GM18909 (cell line): ENCODE measurements at regions not wholly inside any gene's neighbourhood (a gene's known extent, or its start where the extent isn't known, plus 50 kb on each side); places are given as distances from the start of the nearest gene placed in this dataset.

ENCODE experiments used
- ATAC-seq: cut with Tn5 transposase; IDR thresholded peaks from one replicate; pipeline ENCODE4 v1.9.1; 2021; ENCODE audit warnings: mild to moderate bottlenecking; ENCODE audit not compliant: unreplicated experiment, poor library complexity

DNA sequence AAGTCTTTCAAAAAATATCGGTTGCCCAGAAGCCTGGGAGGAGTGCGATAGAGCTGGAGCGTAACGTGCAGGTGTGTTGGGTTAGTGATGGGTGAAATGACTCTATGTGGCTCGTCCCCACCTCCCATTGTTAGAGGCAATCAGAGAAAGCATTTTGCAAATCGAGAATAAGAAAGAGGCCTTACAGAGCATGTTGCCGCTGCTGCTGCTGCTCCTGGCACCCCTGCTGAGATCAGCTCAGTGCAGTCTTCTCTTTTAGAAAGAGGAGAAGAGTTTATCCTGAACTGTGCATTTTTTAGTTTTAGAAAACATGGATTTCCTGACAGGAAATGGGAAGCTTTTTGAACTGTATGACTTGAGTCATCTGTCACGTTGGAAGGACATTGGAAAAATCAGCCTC, 774.5 kb upstream of the RBFOX1 start:
- no peak for ATAC-seq

DNA sequence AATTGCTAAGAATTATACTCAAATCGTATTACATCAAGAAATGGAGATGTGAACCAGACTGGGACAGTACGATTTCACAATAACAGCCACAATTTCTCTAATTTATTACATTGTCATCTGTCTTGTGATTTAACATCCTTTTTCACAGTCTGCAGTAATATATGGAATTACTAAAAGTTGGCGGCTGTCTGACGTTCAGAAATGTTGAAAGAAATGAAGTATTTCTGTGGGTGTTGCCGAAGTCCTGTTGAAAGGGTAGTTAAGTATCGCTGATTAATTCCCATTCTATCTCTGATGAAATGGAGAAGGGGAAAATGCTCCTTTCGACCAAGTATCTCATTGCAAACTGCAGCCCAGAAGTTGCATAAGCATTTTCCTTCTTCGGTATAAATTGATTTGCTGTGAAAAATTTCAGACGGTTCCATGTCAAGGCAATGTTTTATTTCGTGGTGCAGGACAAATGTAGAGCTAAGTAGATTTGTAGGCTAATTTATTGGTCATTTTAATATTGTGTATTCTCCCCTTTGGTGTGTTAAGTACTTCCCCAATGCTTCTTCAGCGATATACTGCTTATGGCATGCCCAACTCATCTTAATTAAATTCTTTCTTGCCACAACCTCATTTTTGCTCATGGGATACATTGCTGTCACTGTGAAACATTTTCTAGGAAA, 775.2 kb upstream of the RBFOX1 start:
- ATAC-seq: no peak

DNA sequence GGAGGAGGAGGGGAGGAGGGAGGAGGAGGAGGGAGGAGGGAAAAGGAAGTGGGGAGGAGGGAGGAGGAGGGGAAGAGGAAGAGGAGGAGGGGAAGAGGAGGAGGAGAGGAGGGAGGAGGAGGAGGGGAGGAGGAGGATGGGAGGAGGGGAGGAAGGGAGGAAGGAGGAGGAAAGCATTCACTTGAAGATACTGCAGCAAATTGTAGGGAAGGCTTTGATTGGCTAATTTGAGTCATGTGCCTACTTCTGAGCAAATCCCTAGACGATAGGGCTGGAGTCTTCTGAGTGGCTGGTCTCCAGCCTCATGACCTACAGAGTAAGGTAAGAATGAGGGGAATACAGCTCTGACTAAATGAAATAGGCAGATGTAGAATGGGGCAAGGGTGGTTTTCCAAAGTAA, 783.2 kb upstream of the RBFOX1 start:
- no peak for ATAC-seq

DNA sequence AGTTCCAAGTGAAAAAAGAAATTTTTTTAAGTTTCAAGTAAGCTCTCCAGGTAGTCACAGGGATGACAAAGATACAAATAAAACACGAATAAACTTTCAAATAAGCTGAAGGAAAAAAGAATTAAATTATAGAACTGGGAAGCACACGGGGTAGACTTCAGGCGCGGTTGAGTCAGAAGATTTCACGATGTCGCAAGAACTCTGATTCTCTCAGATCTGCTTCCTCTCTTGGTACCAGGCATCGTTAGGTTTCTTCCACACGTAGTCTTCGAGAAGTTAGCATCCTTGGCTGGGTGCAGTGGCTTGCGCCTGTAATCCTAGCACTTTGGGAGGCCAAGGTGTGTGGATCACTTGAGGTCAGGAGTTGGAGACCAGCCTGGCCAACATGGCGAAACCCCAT, 784.1 kb upstream of the RBFOX1 start:
- no peak for ATAC-seq

DNA sequence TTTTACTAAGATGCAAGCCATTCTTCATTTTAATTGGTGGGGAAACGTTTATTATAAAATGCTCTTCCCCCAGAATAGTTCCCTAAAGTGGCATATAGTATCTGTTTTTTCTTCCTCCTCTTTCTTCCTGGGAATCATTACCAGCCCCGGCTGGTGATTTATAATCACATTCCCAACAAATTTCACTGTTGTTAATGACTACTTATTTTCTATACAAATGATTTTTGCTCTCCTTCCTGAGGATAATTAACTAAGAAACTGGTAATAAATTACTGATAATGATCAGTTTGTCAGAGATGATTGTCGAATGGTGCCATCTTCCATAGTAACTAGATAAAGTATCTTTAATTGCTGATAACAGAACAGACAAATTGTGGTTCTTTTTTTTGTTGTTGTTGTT, 785.5 kb upstream of the RBFOX1 start:
- ATAC-seq: no peak

DNA sequence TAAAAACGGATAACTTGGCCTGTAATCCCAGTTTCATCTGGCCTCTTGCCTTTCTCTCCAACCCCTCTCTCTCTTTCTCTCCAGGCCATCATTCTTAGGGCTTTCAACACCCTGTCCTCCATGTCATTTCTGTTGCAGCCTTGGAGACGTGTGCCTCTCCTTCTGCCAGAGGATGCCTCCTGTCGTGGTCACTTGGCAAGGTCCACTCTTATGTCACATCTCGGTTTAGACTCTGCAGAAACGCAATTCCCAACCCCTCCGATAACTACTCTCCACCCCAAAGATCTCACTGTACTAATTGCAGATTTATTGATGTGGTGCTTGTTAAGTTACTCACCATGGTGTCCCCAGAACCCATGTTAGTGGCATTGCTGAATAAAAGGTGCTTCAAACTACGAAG, 787.3 kb upstream of the RBFOX1 start:
- no peak for ATAC-seq

DNA sequence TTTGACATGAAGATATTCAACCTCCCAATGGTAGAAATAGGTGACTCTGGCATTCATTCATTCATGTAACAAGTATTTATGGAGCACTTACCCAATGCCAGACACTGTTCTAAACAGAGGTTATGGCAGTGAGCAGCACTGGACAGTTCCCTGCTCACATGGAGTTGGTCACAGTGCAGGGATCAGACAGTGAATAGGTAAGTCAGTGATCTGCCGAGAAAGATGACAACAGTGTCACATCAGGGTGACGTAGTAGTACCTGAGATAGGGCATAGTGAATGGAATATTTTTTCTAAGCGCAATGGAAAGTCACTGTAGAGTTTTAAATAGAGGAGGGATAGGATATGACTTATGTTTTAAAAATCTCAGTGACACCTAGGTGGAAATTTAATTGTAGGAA, 791.4 kb upstream of the RBFOX1 start:
- no peak for ATAC-seq

DNA sequence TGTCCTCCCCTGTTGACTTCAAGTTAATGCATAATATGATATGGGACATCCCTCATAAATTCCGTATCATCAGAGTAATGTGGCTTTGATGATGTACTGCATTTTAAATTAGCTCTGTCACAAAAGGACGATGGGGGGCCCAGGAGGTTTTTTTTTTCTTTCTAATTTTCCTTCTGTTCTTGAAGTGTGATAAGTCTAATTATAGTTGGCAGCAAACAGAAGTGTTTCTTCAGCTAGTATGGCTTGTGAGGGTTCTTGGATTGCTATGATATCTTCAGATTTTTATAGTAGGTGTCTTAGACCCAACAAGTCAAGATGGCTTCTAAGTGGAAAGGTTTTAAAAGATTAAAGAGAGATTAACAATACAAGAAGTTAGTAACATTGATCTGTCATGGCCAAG, 796.2 kb upstream of the RBFOX1 start:
- ATAC-seq: no peak

DNA sequence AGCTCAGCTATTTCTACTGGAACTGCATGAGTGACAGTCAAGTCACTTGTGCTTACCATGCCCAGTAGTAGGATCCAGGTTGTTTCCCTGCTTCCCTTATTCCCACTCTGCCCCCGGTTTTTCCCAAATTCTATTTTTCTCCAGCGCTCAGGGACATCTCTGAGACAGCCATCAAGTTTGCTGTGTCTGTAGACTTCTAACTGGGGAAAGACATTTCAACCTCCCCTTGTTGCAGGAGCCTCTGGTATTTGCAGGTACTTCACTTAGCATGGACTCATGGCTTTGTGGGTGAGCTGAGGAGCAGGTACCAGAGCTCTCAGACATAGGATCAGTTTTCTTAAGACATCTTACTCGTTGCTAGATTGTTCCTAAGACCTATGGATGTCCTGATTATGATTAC, 801.6 kb upstream of the RBFOX1 start:
- no peak for ATAC-seq

DNA sequence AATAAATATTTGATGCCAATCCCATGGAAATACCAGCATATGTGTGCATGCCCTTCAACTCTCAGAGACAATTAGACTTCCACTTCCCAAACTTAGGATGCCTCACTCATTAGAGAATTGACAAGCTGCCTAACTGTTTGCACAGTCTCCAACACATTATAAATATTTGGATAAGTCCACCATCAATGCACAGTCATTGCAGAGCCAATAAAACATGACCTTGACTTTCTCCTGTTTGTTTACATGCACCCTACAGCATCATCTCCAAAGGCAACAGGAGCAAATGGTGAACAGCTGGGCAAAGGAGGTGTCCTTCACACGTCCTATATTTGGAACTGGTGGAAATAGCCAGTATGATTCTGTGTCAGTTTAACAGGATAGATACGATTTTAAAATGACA, 804.4 kb upstream of the RBFOX1 start:
- no peak for ATAC-seq

DNA sequence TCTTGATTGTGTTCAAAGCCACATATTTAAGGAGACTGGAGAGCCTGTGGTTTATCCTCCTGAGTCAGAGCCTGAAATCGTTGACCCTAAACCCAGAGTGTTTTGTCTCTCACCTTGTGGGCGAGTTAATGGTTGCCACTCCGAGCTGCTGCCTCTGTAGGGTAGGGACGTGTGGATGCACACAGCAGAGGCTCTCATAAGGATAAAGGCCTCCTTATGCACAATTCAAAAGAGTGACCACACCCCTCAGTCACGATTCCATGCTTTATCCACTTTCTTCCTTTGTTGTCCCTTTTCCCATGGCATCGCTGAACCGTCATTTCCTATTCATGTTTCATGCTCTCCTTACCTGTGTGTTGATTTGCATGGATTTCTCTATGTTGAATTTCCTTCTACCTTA, 805.0 kb upstream of the RBFOX1 start:
- no peak for ATAC-seq

DNA sequence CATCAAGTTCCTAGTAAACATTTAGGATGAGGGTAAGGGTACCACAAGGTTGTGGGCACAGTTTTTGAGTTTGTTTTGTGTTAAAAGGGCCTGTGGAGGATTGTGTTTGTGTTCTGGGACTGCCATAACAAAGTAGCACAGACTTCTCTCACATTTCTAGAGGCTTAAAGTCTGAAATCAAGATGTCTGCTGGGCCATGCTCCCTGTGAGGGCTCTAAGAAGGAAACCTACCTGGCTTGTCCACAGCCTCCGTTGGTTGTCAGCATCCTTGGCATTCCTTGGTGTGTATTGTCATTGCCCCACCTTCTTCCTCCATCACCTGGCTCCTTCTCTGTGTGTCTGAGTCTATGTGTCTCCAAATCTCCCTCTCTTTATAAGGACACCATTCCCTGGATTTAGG, 808.1 kb upstream of the RBFOX1 start:
- no peak for ATAC-seq

DNA sequence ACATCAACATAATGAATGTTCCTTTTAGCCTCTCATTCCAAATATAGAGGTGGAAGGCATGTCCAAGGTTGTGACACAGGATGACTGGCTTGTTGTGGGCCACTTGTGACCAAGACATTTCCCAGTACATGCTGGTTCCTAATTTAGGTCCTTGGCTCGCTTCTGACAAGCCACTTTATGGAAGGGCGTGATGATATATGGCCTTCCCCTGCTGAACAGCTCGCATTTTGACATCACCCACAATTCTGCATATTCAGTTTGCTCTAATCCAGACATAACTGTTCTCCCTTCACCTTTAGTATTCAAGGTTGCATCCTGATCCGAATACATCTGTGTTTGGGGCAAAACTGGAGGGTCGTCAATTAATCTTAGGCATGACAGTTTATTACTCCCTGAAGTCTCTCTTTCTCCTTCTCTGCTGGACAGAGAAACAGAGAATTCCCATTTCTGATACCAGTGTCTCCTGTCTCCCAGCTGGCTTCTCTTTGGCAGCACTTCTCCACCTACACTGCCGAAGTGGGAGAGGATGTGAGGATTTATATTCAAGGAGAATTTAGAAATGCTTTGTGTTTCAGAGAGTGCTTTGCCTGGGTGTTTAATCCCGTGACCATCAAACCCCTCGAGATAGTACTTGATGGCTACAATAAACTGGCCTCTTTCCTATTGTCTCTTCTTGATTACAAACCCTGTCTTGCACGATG, 815.5 kb upstream of the RBFOX1 start:
- no peak for ATAC-seq

DNA sequence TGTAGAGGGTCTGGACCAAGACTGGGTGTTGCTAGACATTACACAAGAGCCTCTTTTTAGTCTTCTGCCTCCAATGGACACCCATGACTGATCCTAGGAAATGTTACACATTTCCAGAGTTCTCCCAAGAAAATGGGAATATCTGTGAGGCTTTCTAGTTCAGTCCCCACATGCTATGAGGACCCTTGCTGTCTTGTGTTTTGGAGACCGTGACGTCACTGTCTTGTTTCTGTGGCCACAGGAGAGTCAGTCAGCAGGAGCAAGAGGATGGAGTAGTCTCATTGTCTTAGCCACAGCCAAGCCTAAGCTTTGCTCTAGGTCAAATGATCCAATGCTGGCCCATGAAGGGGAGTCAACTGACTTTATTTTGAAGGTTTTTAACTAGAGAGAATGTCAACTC, 820.1 kb upstream of the RBFOX1 start:
- no peak for ATAC-seq

DNA sequence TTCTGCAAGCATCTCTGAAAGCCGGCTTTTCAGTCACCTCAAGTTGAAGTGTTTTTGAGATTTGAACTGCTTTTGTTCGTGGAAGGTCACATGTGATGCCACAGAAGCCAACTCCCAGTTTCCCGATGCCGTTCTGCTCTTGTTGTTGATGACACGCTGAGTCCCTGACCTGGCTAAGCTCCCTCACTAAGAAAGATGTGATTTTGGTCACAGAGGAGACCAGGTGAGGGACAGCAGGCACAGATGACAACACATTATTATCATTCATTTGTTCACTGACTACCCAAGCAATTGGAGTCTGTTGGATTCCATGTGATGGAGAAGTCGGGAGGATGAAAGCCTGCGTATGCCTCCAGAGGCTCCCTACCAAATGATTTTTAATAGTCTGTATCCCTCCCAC, 822.4 kb upstream of the RBFOX1 start:
- ATAC-seq: no peak

DNA sequence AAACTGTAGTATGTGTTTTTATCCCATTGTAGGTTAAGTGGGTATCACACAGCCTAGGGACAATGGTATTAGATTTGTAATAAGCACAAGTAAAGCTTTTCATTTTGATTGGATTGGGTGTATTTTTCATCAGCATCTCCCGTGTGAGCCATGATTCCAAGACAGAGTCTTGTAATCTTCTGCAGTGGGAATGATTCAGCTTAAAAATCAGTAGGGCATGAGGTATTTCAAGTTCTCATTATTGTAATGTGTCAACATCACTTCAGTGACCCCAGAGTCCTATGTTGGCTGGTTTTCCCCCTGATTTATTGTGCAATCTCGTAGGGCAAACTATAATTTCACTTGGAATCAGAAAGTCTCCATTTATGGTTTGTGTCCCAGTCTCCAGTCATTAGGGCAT, 833.2 kb upstream of the RBFOX1 start:
- no peak for ATAC-seq

DNA sequence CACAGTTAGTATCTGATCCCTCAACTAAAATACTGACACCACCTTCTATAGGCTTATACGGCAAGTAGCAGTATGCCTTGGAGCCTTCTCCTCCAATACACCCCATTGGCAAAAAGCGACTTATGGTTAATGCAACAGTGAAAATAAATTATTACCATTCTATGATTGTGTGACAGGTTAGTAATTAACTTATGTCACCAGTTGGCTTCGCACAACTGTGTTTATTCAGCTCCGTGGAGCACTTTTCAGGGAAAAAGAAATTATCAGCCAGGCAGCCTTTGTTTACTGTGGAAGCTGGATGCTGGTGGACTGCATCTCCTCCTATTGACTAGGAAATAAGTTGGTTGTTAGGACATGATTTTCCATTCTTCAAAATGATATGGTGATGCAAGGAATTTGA, 833.8 kb upstream of the RBFOX1 start:
- no peak for ATAC-seq

DNA sequence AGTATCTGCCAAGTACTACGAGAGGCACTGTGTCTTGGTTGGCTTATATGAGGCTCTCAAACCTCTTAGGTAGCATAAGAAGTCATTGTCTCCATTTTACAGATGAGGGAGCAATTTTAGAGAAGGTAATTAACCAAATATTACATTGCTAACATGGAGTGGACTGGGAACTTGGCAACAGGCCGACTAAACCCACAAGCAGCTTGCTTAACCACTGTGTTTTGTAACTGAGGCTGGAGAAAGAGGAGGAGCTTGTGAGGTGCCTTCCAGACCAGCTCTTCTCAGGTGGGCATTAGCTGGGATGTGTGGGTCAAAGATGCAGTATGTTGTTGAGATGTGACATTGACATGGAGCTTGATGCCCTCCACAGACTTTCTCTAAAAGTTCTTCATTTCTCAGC, 835.6 kb upstream of the RBFOX1 start:
- ATAC-seq: no peak

DNA sequence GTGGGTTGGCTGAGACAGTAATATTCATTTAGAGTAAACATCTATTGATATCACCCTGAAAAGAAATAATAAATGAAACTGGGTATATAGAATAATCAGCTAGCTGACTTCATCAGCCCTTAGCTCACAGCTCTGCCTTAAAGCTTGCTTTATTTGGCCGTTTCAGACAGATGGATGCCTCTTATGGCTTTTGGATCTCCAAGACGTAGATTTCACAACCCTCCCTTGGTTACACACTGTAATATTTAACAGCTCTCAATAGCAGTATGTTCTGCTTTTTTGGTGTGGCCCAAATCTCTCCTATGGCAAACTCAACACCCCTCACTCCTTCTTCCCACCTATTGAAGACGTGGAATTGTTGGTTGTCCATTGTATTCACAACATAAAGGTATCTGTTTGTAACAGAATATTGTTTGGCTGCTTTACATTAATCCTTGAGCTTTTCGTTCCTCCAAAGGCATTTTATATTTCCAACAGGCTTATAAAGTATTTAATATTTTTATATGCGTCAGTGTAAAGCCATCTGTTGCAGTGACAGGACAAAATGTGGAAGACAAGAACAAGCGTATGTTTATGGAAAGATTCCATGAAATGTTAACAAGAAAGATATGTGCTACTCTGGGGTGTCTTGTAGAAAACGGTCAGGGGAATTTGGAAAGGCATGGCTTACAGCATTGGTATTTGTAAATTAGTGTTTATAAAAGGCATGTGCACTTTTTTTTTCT, 837.0 kb upstream of the RBFOX1 start:
- no peak for ATAC-seq

DNA sequence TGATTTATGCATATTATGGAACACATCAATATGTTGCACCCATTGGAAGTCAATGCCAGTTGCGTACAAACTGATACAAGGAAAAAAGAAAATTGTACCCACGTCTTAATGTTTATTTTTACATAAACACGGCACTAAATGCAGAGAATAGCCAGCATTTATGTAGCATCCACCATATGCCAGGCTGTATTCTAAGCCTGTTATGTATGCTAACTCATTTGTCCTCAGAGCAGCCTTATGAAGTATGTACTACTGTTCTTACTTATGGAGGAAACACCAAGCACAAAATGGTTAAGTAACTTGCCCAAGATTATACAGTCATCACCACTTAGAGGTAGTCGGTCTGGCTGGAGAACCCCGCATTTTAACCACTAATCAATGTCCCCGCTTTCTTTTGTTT, 837.9 kb upstream of the RBFOX1 start:
- ATAC-seq: no peak

DNA sequence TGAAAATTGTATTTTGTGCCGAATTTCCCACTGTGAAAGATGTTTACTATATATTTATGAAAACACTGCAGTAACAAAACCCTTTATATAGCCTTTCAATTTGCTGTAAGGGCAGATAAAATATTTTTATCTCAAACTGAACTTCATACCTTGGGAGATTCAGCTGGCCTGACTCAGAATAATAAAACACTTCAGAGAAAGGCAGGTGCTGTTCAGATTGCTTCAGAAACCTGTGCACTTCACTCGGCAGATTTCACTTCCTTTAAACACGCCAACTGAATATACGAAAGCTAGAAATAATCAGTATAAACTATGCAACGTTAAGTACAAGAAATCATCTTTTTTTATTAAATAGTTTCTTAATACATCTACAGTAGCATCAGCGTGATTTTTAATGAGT, 839.1 kb upstream of the RBFOX1 start:
- ATAC-seq: no peak

DNA sequence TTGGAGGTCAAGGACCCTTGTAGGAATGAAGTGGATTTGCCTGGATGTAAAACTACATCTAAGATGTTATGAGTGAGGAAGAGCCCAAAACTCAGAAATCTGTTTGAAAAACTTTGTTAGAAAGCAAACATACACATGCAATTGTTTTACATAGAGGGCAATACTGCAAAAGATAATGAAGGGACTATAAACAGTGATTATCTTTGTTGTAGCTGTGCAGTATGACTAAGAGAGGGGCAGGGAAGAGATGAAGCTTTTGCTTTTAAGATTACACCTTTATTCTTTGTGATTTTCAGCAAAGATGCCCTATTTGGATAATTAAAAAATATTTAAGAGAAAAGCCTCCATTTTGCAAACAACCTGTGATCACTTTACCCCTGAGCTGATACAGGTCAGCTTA, 839.9 kb upstream of the RBFOX1 start:
- ATAC-seq: no peak
